GM23338 (cell line): ENCODE measurements at regions not wholly inside any gene's neighbourhood (a gene's known extent, or its start where the extent isn't known, plus 50 kb on each side); places are given as distances from the start of the nearest gene placed in this dataset.

ENCODE experiments used
- ATAC-seq: fragments of 200-7000 bp; cut with Tn5 transposase; 3 replicates; pipeline ENCODE4 v1.9.1; 2020
- DNase-seq: peaks from one replicate; pipeline ENCODE4 v3.0.0-alpha.2; 2015; ENCODE audit warnings: low spot score
- H2AFZ ChIP-seq: fragments of 200-600 bp; sonication (generic); 2 replicates; pipeline ENCODE4 v1.8.0; 2016; ENCODE audit warnings: antibody characterized with exemption, mild to moderate bottlenecking, moderate library complexity
- H3F3A ChIP-seq: fragments of 200-600 bp; sonication (generic); replicated peaks from 2 replicates; pipeline ENCODE4 v1.8.0; 2017; ENCODE audit warnings: antibody characterized with exemption, mixed run types, low read depth
- H3K27ac ChIP-seq: fragments of 200-600 bp; sonication (generic); 2 replicates; pipeline ENCODE4 v1.6.1; 2016; ENCODE audit warnings: low read depth
- H3K27me3 ChIP-seq: fragments of 200-600 bp; sonication (generic); 2 replicates; pipeline ENCODE4 v1.8.0; 2016; ENCODE audit warnings: mild to moderate bottlenecking, mixed run types, moderate library complexity; ENCODE audit not compliant: insufficient read depth
- H3K36me3 ChIP-seq: fragments of 200-600 bp; sonication (generic); 2 replicates; pipeline ENCODE4 v1.8.0; 2016; ENCODE audit warnings: mild to moderate bottlenecking; ENCODE audit not compliant: insufficient read depth
- H3K4me1 ChIP-seq: fragments of 200-600 bp; sonication (generic); 2 replicates; pipeline ENCODE4 v1.8.0; 2016; ENCODE audit warnings: mild to moderate bottlenecking, moderate library complexity; ENCODE audit not compliant: insufficient read depth
- H3K4me2 ChIP-seq: fragments of 200-600 bp; sonication (generic); 2 replicates; pipeline ENCODE4 v1.7.1; 2017; ENCODE audit warnings: mixed run types
- H3K4me3 ChIP-seq: fragments of 200-600 bp; sonication (generic); 2 replicates; pipeline ENCODE4 v1.6.1; 2016; ENCODE audit warnings: mixed run types
- H3K79me2 ChIP-seq: fragments of 200-600 bp; sonication (generic); replicated peaks from 2 replicates; pipeline ENCODE4 v1.8.0; 2017; ENCODE audit warnings: mild to moderate bottlenecking; ENCODE audit not compliant: insufficient read depth
- H3K9me2 ChIP-seq: fragments of 200-600 bp; sonication (generic); 2 replicates; pipeline ENCODE4 v1.8.0; 2017; ENCODE audit not compliant: insufficient read depth
- H4K20me1 ChIP-seq: fragments of 200-600 bp; sonication (generic); replicated peaks from 2 replicates; pipeline ENCODE4 v1.8.0; 2017; ENCODE audit warnings: mild to moderate bottlenecking; ENCODE audit not compliant: insufficient read depth
- H3K27ac Mint-ChIP-seq: 2 replicates; pipeline ENCODE4 v1.8.0; 2020; ENCODE audit warnings: inconsistent platforms, mild to moderate bottlenecking, moderate library complexity, mixed read lengths
- H3K27me3 Mint-ChIP-seq: 3 replicates; pipeline ENCODE4 v1.8.0; 2022; ENCODE audit warnings: low read depth, mild to moderate bottlenecking, moderate library complexity, mixed read lengths, inconsistent platforms; ENCODE audit not compliant: insufficient read depth, poor library complexity
- H3K36me3 Mint-ChIP-seq: 3 replicates; pipeline ENCODE4 v1.8.0; 2021; ENCODE audit warnings: low read depth, mild to moderate bottlenecking, inconsistent platforms, moderate library complexity, mixed read lengths
- H3K4me1 Mint-ChIP-seq: 3 replicates; pipeline ENCODE4 v1.8.0; 2020; ENCODE audit warnings: mild to moderate bottlenecking, inconsistent platforms, mixed read lengths
- H3K4me3 Mint-ChIP-seq: 3 replicates; pipeline ENCODE4 v1.8.0; 2021; ENCODE audit warnings: moderate library complexity, mild to moderate bottlenecking, inconsistent platforms, mixed read lengths
- H3K9me3 Mint-ChIP-seq: 3 replicates; pipeline ENCODE4 v1.8.0; 2020; ENCODE audit warnings: moderate library complexity, mild to moderate bottlenecking, inconsistent platforms, mixed read lengths
- CREB1 ChIP-seq: fragments of 250-450 bp; sonication (Bioruptor Pico); IDR thresholded peaks from 2 replicates; pipeline ENCODE4 v1.5.0; 2020; ENCODE audit warnings: low read depth, mild to moderate bottlenecking, moderate library complexity
- CTCF ChIP-seq, 2 experiments: fragments of 200-600 bp in 1 of 2; sonication (generic) in 1 of 2; conservative IDR thresholded peaks; 2 replicates each; pipeline versions ENCODE4 v1.5.1 to v1.6.1; 2016 to 2017; ENCODE audit warnings: antibody characterized with exemption in 2 of 2, low read depth in 2 of 2, mild to moderate bottlenecking in 2 of 2, moderate library complexity in 1 of 2
- EZH2phosphoT487 ChIP-seq: fragments of 200-600 bp; sonication (generic); IDR thresholded peaks from one replicate; pipeline ENCODE4 v1.8.1; 2018; ENCODE audit warnings: antibody characterized with exemption; ENCODE audit not compliant: unreplicated experiment
- JUNB ChIP-seq: IDR thresholded peaks from one replicate; pipeline ENCODE4 v1.6.1; 2016; ENCODE audit warnings: antibody characterized with exemption; ENCODE audit not compliant: unreplicated experiment
- NANOG ChIP-seq: IDR thresholded peaks from 2 replicates; pipeline ENCODE4 v1.6.1; 2016; ENCODE audit warnings: antibody characterized with exemption, borderline replicate concordance
- POLR2AphosphoS5 ChIP-seq: IDR thresholded peaks from 2 replicates; pipeline ENCODE4 v1.6.1; 2016; ENCODE audit warnings: antibody characterized with exemption, low read depth
- REST ChIP-seq: IDR thresholded peaks from one replicate; pipeline ENCODE4 v1.6.1; 2018; ENCODE audit warnings: antibody characterized with exemption; ENCODE audit not compliant: unreplicated experiment
- STAT1 ChIP-seq: IDR thresholded peaks from one replicate; pipeline ENCODE4 v1.6.1; 2016; ENCODE audit warnings: antibody characterized with exemption; ENCODE audit not compliant: unreplicated experiment
- ZNF114 ChIP-seq: fragments of 250-450 bp; sonication (Bioruptor Pico); IDR thresholded peaks from 2 replicates; pipeline ENCODE4 v1.5.0; 2020; ENCODE audit warnings: mild to moderate bottlenecking, moderate library complexity
- ZNF331 ChIP-seq: fragments of 250-450 bp; sonication (Bioruptor Pico); IDR thresholded peaks from 2 replicates; pipeline ENCODE4 v1.5.0; 2020; ENCODE audit warnings: low read depth, mild to moderate bottlenecking, moderate library complexity
- ZNF462 ChIP-seq: fragments of 250-450 bp; sonication (Bioruptor Pico); IDR thresholded peaks from 2 replicates; pipeline ENCODE4 v1.5.0; 2020; ENCODE audit warnings: mild to moderate bottlenecking, moderate library complexity

- H3K4me2 ChIP-seq = no peak overlapping the region
- no peak overlapping the region for H2AFZ ChIP-seq
- TF ChIP-seq CREB1 (CRISPR knock-in tag) = no peak
- TF ChIP-seq POLR2AphosphoS5 = no peak
- no peak for TF ChIP-seq REST
- no peak for TF ChIP-seq JUNB
- TF ChIP-seq NANOG = no peak
- no peak for TF ChIP-seq CTCF (conservative IDR thresholded peaks at IDR 0.05; ENCODE audit: low read depth in 2 of 2)
- no peak for TF ChIP-seq EZH2phosphoT487
- TF ChIP-seq ZNF462 (CRISPR knock-in tag) = no peak
- TF ChIP-seq ZNF331 = no peak
- no peak for TF ChIP-seq ZNF114 (CRISPR knock-in tag)
- TF ChIP-seq STAT1 = no peak
- ATAC-seq (no peak), DNase-seq (no peak)
- no peak overlapping the region for H3K4me3 ChIP-seq
- Mint-ChIP-seq H3K27me3 (no peaks in the 10 kb centered on the region), H3K4me1 (no peaks in the 10 kb centered on the region), H3K36me3 (no peaks in the 10 kb centered on the region), H3K27ac (no peak overlapping the region), H3K9me3 (no peaks in the 10 kb centered on the region; the same call in 2 of the 3 replicates), H3K4me3 (no peak overlapping the region)
- H3F3A ChIP-seq = no peaks in the 10 kb centered on the region
- H4K20me1 ChIP-seq = no peaks in the 10 kb centered on the region
- no peaks in the 10 kb centered on the region for H3K36me3 ChIP-seq
- no peaks in the 10 kb centered on the region for H3K4me1 ChIP-seq
- no peak overlapping the region for H3K27ac ChIP-seq
- no peaks in the 10 kb centered on the region for H3K79me2 ChIP-seq
- H3K9me2 ChIP-seq = 0 out of 2 replicates have a peak, but pooled peaks cover 5% of the 10 kb centered on the region
- H3K27me3 ChIP-seq = no peaks in the 10 kb centered on the region
These were observed 102.2 kb upstream of the STC2 start for GRCh38 chr5:173430394-173430793.
